Astrocyte (in vitro differentiated cells and primary cell): ENCODE measurements at regions not wholly inside any gene's neighbourhood (a gene's known extent, or its start where the extent isn't known, plus 50 kb on each side); places are given as distances from the start of the nearest gene placed in this dataset.

ENCODE experiments used
- DNase-seq: peaks from one replicate; pipeline ENCODE4 v3.0.0-alpha.2; 2010; ENCODE audit warnings: low read depth
- FAIRE-seq: peaks from 2 replicates; lab custom pipeline; 2011; peaks lifted over from hg19 to GRCh38; lab: Jason Lieb, UNC
- H2AFZ ChIP-seq: 2 replicates; pipeline ENCODE4 v1.6.0; 2012; ENCODE audit warnings: low read depth, low read length, inconsistent platforms
- H3K27ac ChIP-seq: 2 replicates; pipeline ENCODE4 v1.5.1; 2011; ENCODE audit warnings: low read depth, low read length, inconsistent platforms
- H3K27me3 ChIP-seq: 2 replicates; pipeline ENCODE4 v1.6.0; 2011; ENCODE audit warnings: low read length, inconsistent platforms; ENCODE audit not compliant: insufficient read depth
- H3K36me3 ChIP-seq: 2 replicates; pipeline ENCODE4 v1.5.1; 2011; ENCODE audit warnings: low read length, inconsistent platforms; ENCODE audit not compliant: insufficient read depth
- H3K4me1 ChIP-seq: 2 replicates; pipeline ENCODE4 v1.5.1; 2011; ENCODE audit warnings: low read length, inconsistent platforms; ENCODE audit not compliant: insufficient read depth
- H3K4me2 ChIP-seq: 2 replicates; pipeline ENCODE4 v1.6.0; 2012; ENCODE audit warnings: low read length, inconsistent platforms
- H3K4me3 ChIP-seq: 2 replicates; pipeline ENCODE4 v1.5.1; 2011; ENCODE audit warnings: low read depth, mild to moderate bottlenecking, low read length, inconsistent platforms; ENCODE audit not compliant: insufficient read depth
- H3K79me2 ChIP-seq: 2 replicates; pipeline ENCODE4 v1.6.0; 2012; ENCODE audit warnings: mild to moderate bottlenecking, low read length, inconsistent platforms; ENCODE audit not compliant: insufficient read depth
- H3K9ac ChIP-seq: 2 replicates; pipeline ENCODE4 v1.6.0; 2012; ENCODE audit warnings: mild to moderate bottlenecking, low read length, inconsistent platforms
- H3K9me3 ChIP-seq: 2 replicates; pipeline ENCODE4 v1.5.1; 2012; ENCODE audit warnings: low read depth, mild to moderate bottlenecking, low read length, inconsistent platforms; ENCODE audit not compliant: insufficient read depth
- H4K20me1 ChIP-seq: 2 replicates; pipeline ENCODE4 v1.6.0; 2012; ENCODE audit warnings: low read length, inconsistent platforms; ENCODE audit not compliant: insufficient read depth
- H3K27ac Mint-ChIP-seq: one replicate; pipeline ENCODE4 v1.8.0; 2021; ENCODE audit warnings: mild to moderate bottlenecking, mixed read lengths; ENCODE audit not compliant: unreplicated experiment
- H3K27me3 Mint-ChIP-seq: one replicate; pipeline ENCODE4 v1.8.0; 2021; ENCODE audit warnings: low read depth, mixed read lengths; ENCODE audit not compliant: unreplicated experiment
- H3K36me3 Mint-ChIP-seq: one replicate; pipeline ENCODE4 v1.8.0; 2021; ENCODE audit warnings: low read depth, mixed read lengths; ENCODE audit not compliant: unreplicated experiment
- H3K4me1 Mint-ChIP-seq: one replicate; pipeline ENCODE4 v1.8.0; 2021; ENCODE audit warnings: low read depth, mixed read lengths; ENCODE audit not compliant: unreplicated experiment
- H3K4me3 Mint-ChIP-seq: one replicate; pipeline ENCODE4 v1.8.0; 2021; ENCODE audit warnings: mild to moderate bottlenecking, moderate library complexity, mixed read lengths; ENCODE audit not compliant: unreplicated experiment
- H3K9me3 Mint-ChIP-seq: one replicate; pipeline ENCODE4 v1.8.0; 2021; ENCODE audit warnings: mild to moderate bottlenecking, mixed read lengths; ENCODE audit not compliant: unreplicated experiment
- CTCF ChIP-seq: IDR thresholded peaks from 2 replicates; pipeline ENCODE4 v1.5.1; 2011; ENCODE audit warnings: low read depth, mild to moderate bottlenecking, inconsistent platforms, low read length, moderate library complexity; ENCODE audit not compliant: insufficient read depth
- EZH2 ChIP-seq: IDR thresholded peaks from 2 replicates; pipeline ENCODE4 v1.6.1; 2012; ENCODE audit warnings: mild to moderate bottlenecking, low read length, inconsistent platforms; ENCODE audit not compliant: insufficient read depth

- Histone ChIP-seq H3K9me3 (no peaks in the 10 kb centered on the region), H3K9ac (no peak overlapping the region), H3K27ac (no peak overlapping the region), H3K4me2 (no peak overlapping the region), H3K36me3 (no peaks in the 10 kb centered on the region), H4K20me1 (no peaks in the 10 kb centered on the region), H2AFZ (no peak overlapping the region), H3K4me1 (peaks cover 6% of the 10 kb centered on the region), H3K4me3 (no peak overlapping the region), H3K79me2 (no peaks in the 10 kb centered on the region), H3K27me3 (no peaks in the 10 kb centered on the region)
- Mint-ChIP-seq H3K27me3 (no peaks in the 10 kb centered on the region), H3K4me1 (peaks cover 5% of the 10 kb centered on the region), H3K9me3 (peaks cover 4% of the 10 kb centered on the region), H3K36me3 (no peaks in the 10 kb centered on the region), H3K4me3 (no peak overlapping the region), H3K27ac (no peak overlapping the region)
- FAIRE-seq: no peak
- DNase-seq: no peak
- no peak for TF ChIP-seq CTCF
These were observed 165.5 kb upstream of the FMN2 start for GRCh38 chr1:239926184-239926583.

- H3K27ac Mint-ChIP-seq: no peak overlapping the region
- Histone ChIP-seq H3K27me3 (no peaks in the 10 kb centered on the region), H3K9ac (no peak overlapping the region), H3K4me2 (no peak overlapping the region), H3K4me1 (no peaks in the 10 kb centered on the region), H3K4me3 (no peak overlapping the region), H3K27ac (no peak overlapping the region), H4K20me1 (no peaks in the 10 kb centered on the region), H3K79me2 (no peaks in the 10 kb centered on the region), H3K36me3 (no peaks in the 10 kb centered on the region), H2AFZ (no peak overlapping the region), H3K9me3 (no peaks in the 10 kb centered on the region)
- H3K27me3 Mint-ChIP-seq: no peaks in the 10 kb centered on the region
- DNase-seq (no peak), FAIRE-seq (no peak)
- H3K4me3 Mint-ChIP-seq: no peak overlapping the region
- no peak for TF ChIP-seq CTCF
- TF ChIP-seq EZH2: no peak
- no peaks in the 10 kb centered on the region for H3K36me3 Mint-ChIP-seq
- H3K9me3 Mint-ChIP-seq: no peaks in the 10 kb centered on the region
- H3K4me1 Mint-ChIP-seq: no peaks in the 10 kb centered on the region
These were observed 162.4 kb upstream of the FMN2 start for GRCh38 chr1:239929317-239929716.

- Histone ChIP-seq H3K9ac (no peak overlapping the region), H3K36me3 (no peaks in the 10 kb centered on the region), H3K4me1 (no peaks in the 10 kb centered on the region), H3K27ac (no peak overlapping the region), H3K9me3 (no peaks in the 10 kb centered on the region), H3K4me2 (no peak overlapping the region), H3K4me3 (no peak overlapping the region), H3K79me2 (no peaks in the 10 kb centered on the region), H3K27me3 (no peaks in the 10 kb centered on the region), H4K20me1 (no peaks in the 10 kb centered on the region), H2AFZ (no peak overlapping the region)
- Mint-ChIP-seq H3K27me3 (no peaks in the 10 kb centered on the region), H3K4me3 (no peak overlapping the region), H3K4me1 (no peaks in the 10 kb centered on the region), H3K36me3 (no peaks in the 10 kb centered on the region), H3K27ac (no peak overlapping the region), H3K9me3 (no peaks in the 10 kb centered on the region)
- TF ChIP-seq CTCF (no peak), EZH2 (no peak)
- DNase-seq (peak; percentile 11), FAIRE-seq (no peak)
These were observed 160.9 kb upstream of the FMN2 start for GRCh38 chr1:239930686-239931262.
